H9 (cell line): ENCODE measurements at regions not wholly inside any gene's neighbourhood (a gene's known extent, or its start where the extent isn't known, plus 50 kb on each side); places are given as distances from the start of the nearest gene placed in this dataset.

Source experiments
- DNase-seq: peaks from one replicate; pipeline ENCODE4 v3.0.0-alpha.2; 2017
- H2AFZ ChIP-seq: one replicate; pipeline ENCODE4 v1.6.1; 2013; ENCODE audit warnings: mild to moderate bottlenecking, low read length, control low read depth, moderate library complexity
- H2AK5ac ChIP-seq: 2 replicates; pipeline ENCODE4 v1.6.1; 2013; ENCODE audit warnings: low read length, control low read depth, mixed read lengths; ENCODE audit not compliant: insufficient read length
- H2BK120ac ChIP-seq: one replicate; pipeline ENCODE4 v1.6.1; 2013; ENCODE audit warnings: low read depth, mild to moderate bottlenecking, low read length, control low read depth, inconsistent platforms; ENCODE audit not compliant: poor library complexity, severe bottlenecking
- H2BK12ac ChIP-seq: 2 replicates; pipeline ENCODE4 v1.6.1; 2013; ENCODE audit warnings: low read length, control low read depth, mixed read lengths, low read depth; ENCODE audit not compliant: insufficient read length
- H2BK15ac ChIP-seq: 2 replicates; pipeline ENCODE4 v1.6.1; 2013; ENCODE audit warnings: low read depth, low read length, control low read depth
- H2BK20ac ChIP-seq: one replicate; pipeline ENCODE4 v1.6.1; 2013; ENCODE audit warnings: low read depth, mild to moderate bottlenecking, low read length, control low read depth, inconsistent platforms; ENCODE audit not compliant: poor library complexity, severe bottlenecking
- H2BK5ac ChIP-seq: 2 replicates; pipeline ENCODE4 v1.6.1; 2013; ENCODE audit warnings: low read length, control low read depth, mixed read lengths; ENCODE audit not compliant: insufficient read length
- H3K14ac ChIP-seq: 2 replicates; pipeline ENCODE4 v1.6.1; 2013; ENCODE audit warnings: low read length, control low read depth; ENCODE audit not compliant: insufficient read depth
- H3K18ac ChIP-seq: 2 replicates; pipeline ENCODE4 v1.6.1; 2013; ENCODE audit warnings: low read depth, mild to moderate bottlenecking, mixed read lengths, low read length, control low read depth; ENCODE audit not compliant: insufficient read length
- H3K23ac ChIP-seq: 2 replicates; pipeline ENCODE4 v1.6.1; 2013; ENCODE audit warnings: low read length, control low read depth, mixed read lengths, low read depth; ENCODE audit not compliant: insufficient read length
- H3K23me2 ChIP-seq: 2 replicates; pipeline ENCODE4 v1.6.1; 2013; ENCODE audit warnings: low read depth, mild to moderate bottlenecking, mixed read lengths, low read length, control low read depth; ENCODE audit not compliant: insufficient read length, poor library complexity, severe bottlenecking
- H3K27ac ChIP-seq: 2 replicates; pipeline ENCODE4 v1.5.1; 2013; ENCODE audit warnings: low read length, control low read depth, mixed read lengths, low read depth; ENCODE audit not compliant: insufficient read length
- H3K27me3 ChIP-seq: 2 replicates; pipeline ENCODE4 v1.6.1; 2013; ENCODE audit warnings: low read length, control low read depth, inconsistent platforms; ENCODE audit not compliant: insufficient read depth
- H3K4ac ChIP-seq: 2 replicates; pipeline ENCODE4 v1.6.1; 2013; ENCODE audit warnings: low read depth, mild to moderate bottlenecking, control low read depth, inconsistent platforms, low read length, moderate library complexity
- H3K4me1 ChIP-seq: 2 replicates; pipeline ENCODE4 v1.6.1; 2013; ENCODE audit warnings: low read length, control low read depth, inconsistent platforms; ENCODE audit not compliant: insufficient read depth
- H3K4me2 ChIP-seq: 2 replicates; pipeline ENCODE4 v1.6.1; 2013; ENCODE audit warnings: low read length, control low read depth, mixed read lengths; ENCODE audit not compliant: insufficient read length, insufficient read depth
- H3K56ac ChIP-seq: 2 replicates; pipeline ENCODE4 v1.6.1; 2013; ENCODE audit warnings: low read depth, mild to moderate bottlenecking, mixed read lengths, low read length, control low read depth; ENCODE audit not compliant: insufficient read length
- H3K79me1 ChIP-seq: 2 replicates; pipeline ENCODE4 v1.6.1; 2013; ENCODE audit warnings: low read depth, mild to moderate bottlenecking, moderate library complexity, low read length, control low read depth, inconsistent platforms; ENCODE audit not compliant: insufficient read depth, poor library complexity, severe bottlenecking
- H3K79me2 ChIP-seq: 2 replicates; pipeline ENCODE4 v1.6.1; 2013; ENCODE audit warnings: low read length, control low read depth, inconsistent platforms; ENCODE audit not compliant: insufficient read depth
- H3K9ac ChIP-seq: 2 replicates; pipeline ENCODE4 v1.6.1; 2013; ENCODE audit warnings: low read length, control low read depth, mixed read lengths; ENCODE audit not compliant: insufficient read length; ENCODE audit errors: extremely low read depth
- H3K9me3 ChIP-seq: one replicate; pipeline ENCODE4 v1.6.1; 2013; ENCODE audit warnings: low read depth, low read length, inconsistent platforms; ENCODE audit not compliant: control insufficient read depth
- H3T11ph ChIP-seq: one replicate; pipeline ENCODE4 v1.6.1; 2013; ENCODE audit warnings: mild to moderate bottlenecking, low read length, control low read depth, inconsistent platforms
- H4K20me1 ChIP-seq: one replicate; pipeline ENCODE4 v1.6.1; 2013; ENCODE audit not compliant: control insufficient read depth, insufficient read length, insufficient read depth
- H4K5ac ChIP-seq: 2 replicates; pipeline ENCODE4 v1.6.1; 2013; ENCODE audit warnings: low read depth, mild to moderate bottlenecking, mixed read lengths, low read length, control low read depth; ENCODE audit not compliant: insufficient read length
- H4K8ac ChIP-seq: replicated peaks from 2 replicates; pipeline ENCODE4 v1.6.1; 2013; ENCODE audit warnings: low read length, control low read depth, mixed read lengths, low read depth; ENCODE audit not compliant: insufficient read length
- H4K91ac ChIP-seq: 2 replicates; pipeline ENCODE4 v1.6.1; 2013; ENCODE audit warnings: low read depth, mild to moderate bottlenecking, moderate library complexity, mixed read lengths, low read length, control low read depth; ENCODE audit not compliant: insufficient read length
- H3K27ac Mint-ChIP-seq, 3 experiments: 2 replicates in 2 of 3; 3 replicates in 1 of 3; pipeline ENCODE4 v1.8.0; 2020 to 2021; ENCODE audit warnings: mixed read lengths in 3 of 3, mild to moderate bottlenecking in 1 of 3, moderate library complexity in 1 of 3
- H3K27me3 Mint-ChIP-seq: 2 replicates; pipeline ENCODE4 v1.8.0; 2021; ENCODE audit warnings: low read depth, mild to moderate bottlenecking, moderate library complexity, mixed read lengths
- H3K36me3 Mint-ChIP-seq, 3 experiments: 2 replicates in 2 of 3; 3 replicates in 1 of 3; pipeline ENCODE4 v1.8.0; 2020 to 2021; ENCODE audit warnings: low read depth in 3 of 3, mixed read lengths in 3 of 3; ENCODE audit not compliant: insufficient read depth in 1 of 3
- H3K4me1 Mint-ChIP-seq, 2 experiments: 2 replicates each; pipeline ENCODE4 v1.8.0; 2020; ENCODE audit warnings: mixed read lengths in 2 of 2
- H3K4me3 Mint-ChIP-seq, 2 experiments: 2 replicates in 1 of 2; 3 replicates in 1 of 2; pipeline ENCODE4 v1.8.0; 2020 to 2021; ENCODE audit warnings: mild to moderate bottlenecking in 2 of 2, mixed read lengths in 2 of 2, moderate library complexity in 1 of 2
- H3K9me3 Mint-ChIP-seq, 2 experiments: 2 replicates in 1 of 2; 3 replicates in 1 of 2; pipeline ENCODE4 v1.8.0; 2020; ENCODE audit warnings: mild to moderate bottlenecking in 2 of 2, mixed read lengths in 2 of 2, moderate library complexity in 1 of 2
- CTCF ChIP-seq: fragments of 200-600 bp; sonication (generic); conservative IDR thresholded peaks from 3 replicates; pipeline ENCODE4 v1.8.0; 2021; ENCODE audit warnings: antibody characterized with exemption, mild to moderate bottlenecking
- WGBS: extraction: QIAGEN DNeasy Blood & Tissue Kit; methylation state at CpG from one replicate; pipeline ENCODE4 v1.1.7; 2013; ENCODE audit warnings: missing lambda C conversion rate, low lambda C conversion rate, mixed read lengths; ENCODE audit not compliant: insufficient read length; ENCODE audit errors: extremely low coverage; 5-methylcytosine and 5-hydroxymethylcytosine counted together

GRCh38 chr20:40949346-40949745 lies 79.3 kb upstream of the TOP1 start:
- no peak overlapping the region for H2AFZ ChIP-seq
- Mint-ChIP-seq H3K36me3 (no peaks in the 10 kb centered on the region; a peak in 1 of 7 replicates), H3K9me3 (peaks cover 1 to 7% of the 10 kb centered on the region in 2 experiments; a peak in 3 of 5 replicates), H3K4me1 (peaks cover 11 to 22% of the 10 kb centered on the region in 2 experiments), H3K27ac (no peak overlapping the region), H3K4me3 (no peak overlapping the region), H3K27me3 (peaks cover 8% of the 10 kb centered on the region)
- H2AK5ac ChIP-seq, result no peak overlapping the region
- H4K5ac ChIP-seq, result no peak overlapping the region
- no peak overlapping the region for H2BK15ac ChIP-seq
- no peak overlapping the region for H3T11ph ChIP-seq
- H3K79me1 ChIP-seq, result no peaks in the 10 kb centered on the region
- TF ChIP-seq CTCF, result no peak
- H3K18ac ChIP-seq, result no peak overlapping the region
- no peaks in the 10 kb centered on the region for H3K27me3 ChIP-seq
- H3K23me2 ChIP-seq, result no peaks in the 10 kb centered on the region
- no CpG with 5 or more reads among the region's 2 CpGs for WGBS
- no peak overlapping the region for H3K27ac ChIP-seq
- no peak for DNase-seq
- H2BK120ac ChIP-seq, result no peak overlapping the region
- H4K20me1 ChIP-seq, result no peaks in the 10 kb centered on the region
- no peak overlapping the region for H2BK20ac ChIP-seq
- H2BK12ac ChIP-seq, result no peak overlapping the region
- no peak overlapping the region for H3K9ac ChIP-seq
- H3K14ac ChIP-seq, result no peak overlapping the region
- H3K4ac ChIP-seq, result no peak overlapping the region
- H3K9me3 ChIP-seq, result no peaks in the 10 kb centered on the region
- H3K23ac ChIP-seq, result no peak overlapping the region
- H4K91ac ChIP-seq, result no peak overlapping the region
- H3K4me2 ChIP-seq, result no peak overlapping the region
- H3K4me1 ChIP-seq, result no peaks in the 10 kb centered on the region
- no peak overlapping the region for H3K56ac ChIP-seq
- no peaks in the 10 kb centered on the region for H3K79me2 ChIP-seq
- no peak overlapping the region for H2BK5ac ChIP-seq
- H4K8ac ChIP-seq, result no peak overlapping the region
